GM23338 (cell line): ENCODE measurements at regions not wholly inside any gene's neighbourhood (a gene's known extent, or its start where the extent isn't known, plus 50 kb on each side); places are given as distances from the start of the nearest gene placed in this dataset.

Source experiments
- ATAC-seq: fragments of 200-7000 bp; cut with Tn5 transposase; 3 replicates; pipeline ENCODE4 v1.9.1; 2020
- DNase-seq: peaks from one replicate; pipeline ENCODE4 v3.0.0-alpha.2; 2015; ENCODE audit warnings: low spot score
- H2AFZ ChIP-seq: fragments of 200-600 bp; sonication (generic); 2 replicates; pipeline ENCODE4 v1.8.0; 2016; ENCODE audit warnings: antibody characterized with exemption, mild to moderate bottlenecking, moderate library complexity
- H3F3A ChIP-seq: fragments of 200-600 bp; sonication (generic); replicated peaks from 2 replicates; pipeline ENCODE4 v1.8.0; 2017; ENCODE audit warnings: antibody characterized with exemption, mixed run types, low read depth
- H3K27ac ChIP-seq: fragments of 200-600 bp; sonication (generic); 2 replicates; pipeline ENCODE4 v1.6.1; 2016; ENCODE audit warnings: low read depth
- H3K27me3 ChIP-seq: fragments of 200-600 bp; sonication (generic); 2 replicates; pipeline ENCODE4 v1.8.0; 2016; ENCODE audit warnings: mild to moderate bottlenecking, mixed run types, moderate library complexity; ENCODE audit not compliant: insufficient read depth
- H3K36me3 ChIP-seq: fragments of 200-600 bp; sonication (generic); 2 replicates; pipeline ENCODE4 v1.8.0; 2016; ENCODE audit warnings: mild to moderate bottlenecking; ENCODE audit not compliant: insufficient read depth
- H3K4me1 ChIP-seq: fragments of 200-600 bp; sonication (generic); 2 replicates; pipeline ENCODE4 v1.8.0; 2016; ENCODE audit warnings: mild to moderate bottlenecking, moderate library complexity; ENCODE audit not compliant: insufficient read depth
- H3K4me2 ChIP-seq: fragments of 200-600 bp; sonication (generic); 2 replicates; pipeline ENCODE4 v1.7.1; 2017; ENCODE audit warnings: mixed run types
- H3K4me3 ChIP-seq: fragments of 200-600 bp; sonication (generic); 2 replicates; pipeline ENCODE4 v1.6.1; 2016; ENCODE audit warnings: mixed run types
- H3K79me2 ChIP-seq: fragments of 200-600 bp; sonication (generic); replicated peaks from 2 replicates; pipeline ENCODE4 v1.8.0; 2017; ENCODE audit warnings: mild to moderate bottlenecking; ENCODE audit not compliant: insufficient read depth
- H3K9me2 ChIP-seq: fragments of 200-600 bp; sonication (generic); 2 replicates; pipeline ENCODE4 v1.8.0; 2017; ENCODE audit not compliant: insufficient read depth
- H4K20me1 ChIP-seq: fragments of 200-600 bp; sonication (generic); replicated peaks from 2 replicates; pipeline ENCODE4 v1.8.0; 2017; ENCODE audit warnings: mild to moderate bottlenecking; ENCODE audit not compliant: insufficient read depth
- H3K27ac Mint-ChIP-seq: 2 replicates; pipeline ENCODE4 v1.8.0; 2020; ENCODE audit warnings: inconsistent platforms, mild to moderate bottlenecking, moderate library complexity, mixed read lengths
- H3K27me3 Mint-ChIP-seq: 3 replicates; pipeline ENCODE4 v1.8.0; 2022; ENCODE audit warnings: low read depth, mild to moderate bottlenecking, moderate library complexity, mixed read lengths, inconsistent platforms; ENCODE audit not compliant: insufficient read depth, poor library complexity
- H3K36me3 Mint-ChIP-seq: 3 replicates; pipeline ENCODE4 v1.8.0; 2021; ENCODE audit warnings: low read depth, mild to moderate bottlenecking, inconsistent platforms, moderate library complexity, mixed read lengths
- H3K4me1 Mint-ChIP-seq: 3 replicates; pipeline ENCODE4 v1.8.0; 2020; ENCODE audit warnings: mild to moderate bottlenecking, inconsistent platforms, mixed read lengths
- H3K4me3 Mint-ChIP-seq: 3 replicates; pipeline ENCODE4 v1.8.0; 2021; ENCODE audit warnings: moderate library complexity, mild to moderate bottlenecking, inconsistent platforms, mixed read lengths
- H3K9me3 Mint-ChIP-seq: 3 replicates; pipeline ENCODE4 v1.8.0; 2020; ENCODE audit warnings: moderate library complexity, mild to moderate bottlenecking, inconsistent platforms, mixed read lengths
- EZH2 ChIP-seq: fragments of 200-600 bp; sonication (generic); IDR thresholded peaks from one replicate; pipeline ENCODE4 v1.8.0; 2017; ENCODE audit warnings: antibody characterized with exemption, mild to moderate bottlenecking, low read depth; ENCODE audit not compliant: unreplicated experiment
- EZH2phosphoT487 ChIP-seq: fragments of 200-600 bp; sonication (generic); IDR thresholded peaks from one replicate; pipeline ENCODE4 v1.8.1; 2018; ENCODE audit warnings: antibody characterized with exemption; ENCODE audit not compliant: unreplicated experiment
- STAT1 ChIP-seq: IDR thresholded peaks from one replicate; pipeline ENCODE4 v1.6.1; 2016; ENCODE audit warnings: antibody characterized with exemption; ENCODE audit not compliant: unreplicated experiment
- ZNF114 ChIP-seq: fragments of 250-450 bp; sonication (Bioruptor Pico); IDR thresholded peaks from 2 replicates; pipeline ENCODE4 v1.5.0; 2020; ENCODE audit warnings: mild to moderate bottlenecking, moderate library complexity
- ZNF331 ChIP-seq: fragments of 250-450 bp; sonication (Bioruptor Pico); IDR thresholded peaks from 2 replicates; pipeline ENCODE4 v1.5.0; 2020; ENCODE audit warnings: low read depth, mild to moderate bottlenecking, moderate library complexity
- ZNF462 ChIP-seq: fragments of 250-450 bp; sonication (Bioruptor Pico); IDR thresholded peaks from 2 replicates; pipeline ENCODE4 v1.5.0; 2020; ENCODE audit warnings: mild to moderate bottlenecking, moderate library complexity
- TF ChIP-seq, protein P1 (sequence below): IDR thresholded peaks from 2 replicates; pipeline ENCODE4 v1.6.1; 2016; ENCODE audit warnings: antibody characterized with exemption

DNA sequence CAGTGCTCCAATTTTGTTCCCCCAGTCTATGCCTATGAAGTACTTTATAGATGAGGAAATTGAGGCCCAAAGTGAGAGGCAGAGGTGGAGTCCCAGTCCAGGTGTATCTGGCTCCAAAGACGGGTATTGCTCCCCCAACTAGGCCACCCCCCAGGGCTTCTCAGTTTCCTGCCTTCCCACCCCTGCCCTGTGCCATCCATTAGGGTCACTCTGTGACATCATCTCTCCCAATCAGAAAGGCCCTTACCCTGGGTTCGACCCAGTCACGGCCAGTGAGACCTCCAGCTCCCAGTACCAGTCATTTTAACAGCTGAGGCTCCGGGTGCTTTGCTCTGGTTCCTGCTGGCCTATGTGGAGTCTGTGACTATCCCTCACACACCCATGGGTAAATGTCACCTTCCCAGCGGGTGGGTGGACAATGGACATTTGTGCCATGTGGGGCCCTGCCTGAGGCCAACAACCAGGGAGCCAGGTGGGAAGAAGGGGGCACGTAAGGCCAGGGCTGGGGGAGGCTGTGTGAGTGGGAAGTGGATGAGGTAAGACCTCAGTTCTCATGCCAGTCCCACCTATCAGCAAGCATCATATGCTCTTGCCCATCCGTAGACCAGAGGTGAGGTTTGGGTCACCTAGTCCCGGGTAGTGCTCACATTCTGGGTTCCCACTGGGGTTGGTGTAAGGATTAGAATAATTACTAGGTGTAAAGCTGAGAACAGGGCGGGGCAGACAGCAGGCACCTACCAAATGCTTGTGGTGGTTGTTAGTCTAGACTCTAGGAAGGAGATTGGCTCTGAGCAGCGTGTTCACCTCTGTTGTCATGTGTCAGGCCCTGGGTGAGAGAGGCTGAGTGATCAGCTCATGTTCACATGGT, 685.9 kb downstream of the MATN1 start:
- H3K36me3 Mint-ChIP-seq, result peaks cover 18% of the 10 kb centered on the region
- DNase-seq, result no peak
- H3K27me3 Mint-ChIP-seq, result peaks cover 10% of the 10 kb centered on the region

More for the DNA sequence above, 685.9 kb downstream of the MATN1 start:
- H3K4me2 ChIP-seq, result no peak overlapping the region
- H3K4me1 Mint-ChIP-seq, result 0 out of 3 replicates have a peak, but pooled peaks cover 5% of the 10 kb centered on the region
- no peaks in the 10 kb centered on the region for H3K27me3 ChIP-seq
- H3K4me3 Mint-ChIP-seq, result no peak overlapping the region
- H3K4me1 ChIP-seq, result no peaks in the 10 kb centered on the region
- no peaks in the 10 kb centered on the region for H3K79me2 ChIP-seq
- no peak overlapping the region for H3K27ac Mint-ChIP-seq
- TF ChIP-seq, protein P1, sequence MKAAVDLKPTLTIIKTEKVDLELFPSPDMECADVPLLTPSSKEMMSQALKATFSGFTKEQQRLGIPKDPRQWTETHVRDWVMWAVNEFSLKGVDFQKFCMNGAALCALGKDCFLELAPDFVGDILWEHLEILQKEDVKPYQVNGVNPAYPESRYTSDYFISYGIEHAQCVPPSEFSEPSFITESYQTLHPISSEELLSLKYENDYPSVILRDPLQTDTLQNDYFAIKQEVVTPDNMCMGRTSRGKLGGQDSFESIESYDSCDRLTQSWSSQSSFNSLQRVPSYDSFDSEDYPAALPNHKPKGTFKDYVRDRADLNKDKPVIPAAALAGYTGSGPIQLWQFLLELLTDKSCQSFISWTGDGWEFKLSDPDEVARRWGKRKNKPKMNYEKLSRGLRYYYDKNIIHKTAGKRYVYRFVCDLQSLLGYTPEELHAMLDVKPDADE, result no peak
- TF ChIP-seq ZNF331 (CRISPR knock-in tag) (no peak), EZH2phosphoT487 (no peak), ZNF462 (no peak), EZH2 (no peak), STAT1 (no peak), ZNF114 (CRISPR knock-in tag) (no peak)
- no peaks in the 10 kb centered on the region for H3K9me2 ChIP-seq
- H3K27ac ChIP-seq, result no peak overlapping the region
- H3K4me3 ChIP-seq, result no peak overlapping the region
- H4K20me1 ChIP-seq, result no peaks in the 10 kb centered on the region
- H3F3A ChIP-seq, result no peaks in the 10 kb centered on the region
- peaks cover 39% of the 10 kb centered on the region for H3K9me3 Mint-ChIP-seq
- H3K36me3 ChIP-seq, result no peaks in the 10 kb centered on the region
- ATAC-seq, result no peak
- no peak overlapping the region for H2AFZ ChIP-seq
